Activated B cell treated with CpG ODN at 0.5 μM for 24 hours (primary cell): ENCODE measurements at regions not wholly inside any gene's neighbourhood (a gene's known extent, or its start where the extent isn't known, plus 50 kb on each side); places are given as distances from the start of the nearest gene placed in this dataset.

Source experiments
- ATAC-seq: fragments of 200-7000 bp; cut with Tn5 transposase; one replicate; pipeline ENCODE4 v1.10.0; 2021; ENCODE audit warnings: low read depth, mild to moderate bottlenecking, moderate library complexity
- CTCF ChIA-PET: fragments of 350-600 bp; sonication (Branson Sonifier 250); formaldehyde crosslinking; loops from one replicate; lab custom pipeline; 2021; ENCODE audit warnings: antibody characterized with exemption; lab: Charles Lee
- POLR2A ChIA-PET: fragments of 350-600 bp; sonication (Branson Sonifier 250); formaldehyde crosslinking; loops from one replicate; lab custom pipeline; 2021; ENCODE audit warnings: antibody characterized with exemption; lab: Charles Lee
- DNase-seq: peaks from one replicate; pipeline ENCODE4 v3.0.0; 2022
- H3K27ac Mint-ChIP-seq: one replicate; pipeline ENCODE4 v1.8.0; 2020; ENCODE audit warnings: mixed read lengths
- H3K27me3 Mint-ChIP-seq: one replicate; pipeline ENCODE4 v1.8.0; 2021; ENCODE audit warnings: mixed read lengths
- H3K36me3 Mint-ChIP-seq: one replicate; pipeline ENCODE4 v1.8.0; 2021; ENCODE audit warnings: low read depth, mixed read lengths
- H3K4me1 Mint-ChIP-seq: one replicate; pipeline ENCODE4 v1.8.0; 2021; ENCODE audit warnings: mixed read lengths
- H3K4me3 Mint-ChIP-seq: one replicate; pipeline ENCODE4 v1.8.0; 2020; ENCODE audit warnings: mild to moderate bottlenecking, mixed read lengths
- H3K9me3 Mint-ChIP-seq: one replicate; pipeline ENCODE4 v1.8.0; 2020; ENCODE audit warnings: mixed read lengths
- CTCF ChIP-seq: fragments of 200-600 bp; IDR thresholded peaks from one replicate; pipeline ENCODE4 v1.8.0; 2022; ENCODE audit warnings: antibody characterized with exemption, mild to moderate bottlenecking
- intact Hi-C: fragments of 100-400 bp; cut with micrococcal nuclease; formaldehyde crosslinking; loops from one replicate; pipeline ENCODE4 v1.15.1; 2024

- TF ChIP-seq CTCF, result no peak
- Mint-ChIP-seq H3K36me3 (no peaks in the 10 kb centered on the region), H3K4me3 (no peak overlapping the region), H3K9me3 (no peaks in the 10 kb centered on the region), H3K27me3 (no peaks in the 10 kb centered on the region), H3K4me1 (no peaks in the 10 kb centered on the region), H3K27ac (no peak overlapping the region)
- intact Hi-C loops, result no loop called here
- ChIA-PET CTCF (no interaction called here), POLR2A (no interaction called here)
- no peak for ATAC-seq
- no peak for DNase-seq
Measured at GRCh38 chr1:82894635-82895034, 1093.9 kb downstream of the ADGRL2 start.

- ChIA-PET POLR2A (no interaction called here), CTCF (no interaction called here)
- ATAC-seq (no peak), DNase-seq (no peak)
- Mint-ChIP-seq H3K9me3 (no peaks in the 10 kb centered on the region), H3K4me1 (no peaks in the 10 kb centered on the region), H3K36me3 (no peaks in the 10 kb centered on the region), H3K27ac (no peak overlapping the region), H3K4me3 (no peak overlapping the region), H3K27me3 (no peaks in the 10 kb centered on the region)
- intact Hi-C loops, result no loop called here
- TF ChIP-seq CTCF, result no peak
Measured at GRCh38 chr1:82893712-82894470, 1093.2 kb downstream of the ADGRL2 start.

GRCh38 chr1:82880506-82880905 lies 1079.8 kb downstream of the ADGRL2 start:
- ATAC-seq, result no peak
- Mint-ChIP-seq H3K4me3 (no peak overlapping the region), H3K9me3 (no peaks in the 10 kb centered on the region), H3K27me3 (no peaks in the 10 kb centered on the region), H3K27ac (no peak overlapping the region), H3K36me3 (no peaks in the 10 kb centered on the region), H3K4me1 (no peaks in the 10 kb centered on the region)
- TF ChIP-seq CTCF, result no peak
- CTCF ChIA-PET, result no interaction called here
- POLR2A ChIA-PET, result no interaction called here
- intact Hi-C loops, result no loop called here
- no peak for DNase-seq

GRCh38 chr1:82879701-82880305 lies 1079.1 kb downstream of the ADGRL2 start:
- no peak for TF ChIP-seq CTCF
- ATAC-seq, result no peak
- no peaks in the 10 kb centered on the region for H3K36me3 Mint-ChIP-seq
- ChIA-PET CTCF (no interaction called here), POLR2A (no interaction called here)
- H3K9me3 Mint-ChIP-seq, result no peaks in the 10 kb centered on the region
- H3K27ac Mint-ChIP-seq, result no peak overlapping the region
- no peak overlapping the region for H3K4me3 Mint-ChIP-seq
- H3K27me3 Mint-ChIP-seq, result no peaks in the 10 kb centered on the region
- no peak for DNase-seq
- H3K4me1 Mint-ChIP-seq, result no peaks in the 10 kb centered on the region
- intact Hi-C loops, result no loop called here

GRCh38 chr1:82875170-82875569 lies 1074.4 kb downstream of the ADGRL2 start:
- no peaks in the 10 kb centered on the region for H3K9me3 Mint-ChIP-seq
- no peak for DNase-seq
- no peaks in the 10 kb centered on the region for H3K36me3 Mint-ChIP-seq
- ChIA-PET POLR2A (no interaction called here), CTCF (no interaction called here)
- H3K4me1 Mint-ChIP-seq, result no peaks in the 10 kb centered on the region
- intact Hi-C loops, result no loop called here
- no peaks in the 10 kb centered on the region for H3K27me3 Mint-ChIP-seq
- H3K27ac Mint-ChIP-seq, result no peak overlapping the region
- no peak for ATAC-seq
- H3K4me3 Mint-ChIP-seq, result no peak overlapping the region
- TF ChIP-seq CTCF, result no peak
